ENCODE measurements at regions not wholly inside any gene's neighbourhood (a gene's known extent, or its start where the extent isn't known, plus 50 kb on each side); places are given as distances from the start of the nearest gene placed in this dataset.

- Histone ChIP-seq H3K4me1 (no peaks in the 10 kb centered on the region), H3K36me3 (no peaks in the 10 kb centered on the region), H3K27ac (no peak overlapping the region), H3K9me3 (no peaks in the 10 kb centered on the region), H3K27me3 (no peaks in the 10 kb centered on the region), H3K4me3 (no peak overlapping the region)
- DNase-seq (ENCODE audit: low spot score in 2 of 2), result no peak
- TF ChIP-seq CTCF (IDR thresholded peaks at IDR 0.05) (no peak), POLR2AphosphoS5 (IDR thresholded peaks at IDR 0.05) (no peak), EP300 (IDR thresholded peaks at IDR 0.05) (no peak), POLR2A (IDR thresholded peaks at IDR 0.05) (no peak)
Observed at GRCh38 chr3:6105187-6105586, 755.7 kb upstream of the GRM7 start.

- Histone ChIP-seq H3K9me3 (no peaks in the 10 kb centered on the region), H3K36me3 (no peaks in the 10 kb centered on the region), H3K4me1 (no peaks in the 10 kb centered on the region), H3K4me3 (no peak overlapping the region), H3K27ac (no peak overlapping the region), H3K27me3 (no peaks in the 10 kb centered on the region)
- TF ChIP-seq EP300 (IDR thresholded peaks at IDR 0.05) (no peak), POLR2AphosphoS5 (IDR thresholded peaks at IDR 0.05) (no peak), POLR2A (IDR thresholded peaks at IDR 0.05) (no peak), CTCF (IDR thresholded peaks at IDR 0.05) (no peak)
- DNase-seq (ENCODE audit: low spot score in 2 of 2), result no peak
- 75% methylated on average over 7 of the region's 7 CpGs for WGBS
Observed at GRCh38 chr3:6108957-6109356, 752.0 kb upstream of the GRM7 start.

GRCh38 chr3:6110451-6110850 lies 750.5 kb upstream of the GRM7 start:
- 71% methylated on average over 3 of the region's 3 CpGs for WGBS
- Histone ChIP-seq H3K4me3 (no peak overlapping the region), H3K36me3 (no peaks in the 10 kb centered on the region), H3K9me3 (no peaks in the 10 kb centered on the region), H3K27me3 (no peaks in the 10 kb centered on the region), H3K27ac (no peak overlapping the region), H3K4me1 (no peaks in the 10 kb centered on the region)
- DNase-seq (ENCODE audit: low spot score in 2 of 2), result no peak
- TF ChIP-seq CTCF (IDR thresholded peaks at IDR 0.05) (no peak), EP300 (IDR thresholded peaks at IDR 0.05) (no peak), POLR2AphosphoS5 (IDR thresholded peaks at IDR 0.05) (no peak), POLR2A (IDR thresholded peaks at IDR 0.05) (no peak)

- Histone ChIP-seq H3K4me1 (no peaks in the 10 kb centered on the region), H3K27me3 (no peaks in the 10 kb centered on the region), H3K9me3 (no peaks in the 10 kb centered on the region), H3K36me3 (no peaks in the 10 kb centered on the region), H3K27ac (no peak overlapping the region), H3K4me3 (no peak overlapping the region)
- no peak for DNase-seq (ENCODE audit: low spot score in 2 of 2)
- TF ChIP-seq POLR2A (IDR thresholded peaks at IDR 0.05), result no peak
- TF ChIP-seq CTCF (IDR thresholded peaks at IDR 0.05), result no peak
- TF ChIP-seq POLR2AphosphoS5 (IDR thresholded peaks at IDR 0.05), result no peak
- 40% methylated on average over 3 of the region's 3 CpGs for WGBS
Observed at GRCh38 chr3:6112546-6112945, 748.4 kb upstream of the GRM7 start.

GRCh38 chr3:6113338-6113737 lies 747.6 kb upstream of the GRM7 start:
- Histone ChIP-seq H3K27ac (no peak overlapping the region), H3K9me3 (no peaks in the 10 kb centered on the region), H3K36me3 (no peaks in the 10 kb centered on the region), H3K4me1 (no peaks in the 10 kb centered on the region), H3K4me3 (no peak overlapping the region), H3K27me3 (no peaks in the 10 kb centered on the region)
- 58% methylated on average over 2 of the region's 2 CpGs for WGBS
- TF ChIP-seq CTCF (IDR thresholded peaks at IDR 0.05), result no peak
- DNase-seq (ENCODE audit: low spot score in 2 of 2), result no peak
